BE2C (cell line): ENCODE measurements at regions not wholly inside any gene's neighbourhood (a gene's known extent, or its start where the extent isn't known, plus 50 kb on each side); places are given as distances from the start of the nearest gene placed in this dataset.

Experiments
- DNase-seq: peaks from one replicate; pipeline ENCODE4 v3.0.0-alpha.2; 2020
- H3K27me3 ChIP-seq: fragments of 250-450 bp; sonication (Bioruptor Pico); 2 replicates; pipeline ENCODE4 v1.5.1; 2020; ENCODE audit warnings: mild to moderate bottlenecking
- H3K36me3 ChIP-seq: fragments of 250-450 bp; sonication (Bioruptor Pico); 2 replicates; pipeline ENCODE4 v1.5.1; 2020; ENCODE audit warnings: mild to moderate bottlenecking
- H3K4me1 ChIP-seq: fragments of 250-450 bp; sonication (Bioruptor Pico); 2 replicates; pipeline ENCODE4 v1.5.1; 2020
- H3K4me3 ChIP-seq: 2 replicates; pipeline ENCODE4 v1.5.1; 2011; ENCODE audit warnings: low read depth, low read length
- H3K9me3 ChIP-seq: fragments of 250-450 bp; sonication (Bioruptor Pico); 2 replicates; pipeline ENCODE4 v1.5.1; 2020
- TF ChIP-seq, protein P1 (sequence below): IDR thresholded peaks from 2 replicates; pipeline ENCODE4 v1.5.1; 2012; ENCODE audit warnings: mild to moderate bottlenecking, low read depth, low read length

DNA sequence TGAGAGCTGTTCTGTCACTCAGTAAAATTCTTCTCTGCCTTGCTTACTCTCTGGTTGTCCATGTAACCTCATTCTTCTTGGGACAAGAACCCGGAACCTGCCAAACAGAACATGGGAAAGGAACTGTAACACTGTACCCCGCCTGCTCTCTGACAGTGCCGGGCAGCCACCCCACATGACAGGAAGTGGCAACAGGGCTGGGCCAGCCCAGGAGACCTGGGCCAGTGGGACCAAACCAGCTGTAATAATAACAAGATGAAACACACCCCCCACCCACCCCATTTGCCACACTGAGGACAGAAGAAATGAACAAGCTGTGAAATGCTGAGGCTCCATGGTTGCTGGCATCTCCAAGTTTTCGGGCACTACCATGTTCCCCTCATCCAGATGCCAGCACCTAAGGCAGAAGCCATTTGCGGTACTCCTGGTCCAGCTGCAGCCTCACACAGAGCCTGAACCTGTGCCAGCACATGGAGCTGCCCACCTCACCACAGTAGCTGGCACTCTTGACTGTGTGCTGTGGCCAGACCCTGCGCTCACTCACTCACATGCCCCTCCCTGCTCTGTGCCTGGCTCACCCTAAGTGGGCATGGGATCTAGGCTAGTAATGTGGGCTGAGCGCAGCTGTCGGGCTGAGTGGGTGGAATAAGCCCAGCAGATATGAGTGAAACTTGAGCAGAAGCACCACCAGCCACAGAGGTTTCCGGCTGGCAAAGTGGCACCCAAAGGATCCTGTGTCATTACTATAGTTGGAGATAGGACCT, 126.2 kb upstream of the UGT8 start:
- Histone ChIP-seq H3K4me3 (no peak overlapping the region), H3K9me3 (no peaks in the 10 kb centered on the region), H3K4me1 (no peaks in the 10 kb centered on the region), H3K27me3 (no peaks in the 10 kb centered on the region), H3K36me3 (no peaks in the 10 kb centered on the region)
- no peak for DNase-seq
- TF ChIP-seq, protein P1, sequence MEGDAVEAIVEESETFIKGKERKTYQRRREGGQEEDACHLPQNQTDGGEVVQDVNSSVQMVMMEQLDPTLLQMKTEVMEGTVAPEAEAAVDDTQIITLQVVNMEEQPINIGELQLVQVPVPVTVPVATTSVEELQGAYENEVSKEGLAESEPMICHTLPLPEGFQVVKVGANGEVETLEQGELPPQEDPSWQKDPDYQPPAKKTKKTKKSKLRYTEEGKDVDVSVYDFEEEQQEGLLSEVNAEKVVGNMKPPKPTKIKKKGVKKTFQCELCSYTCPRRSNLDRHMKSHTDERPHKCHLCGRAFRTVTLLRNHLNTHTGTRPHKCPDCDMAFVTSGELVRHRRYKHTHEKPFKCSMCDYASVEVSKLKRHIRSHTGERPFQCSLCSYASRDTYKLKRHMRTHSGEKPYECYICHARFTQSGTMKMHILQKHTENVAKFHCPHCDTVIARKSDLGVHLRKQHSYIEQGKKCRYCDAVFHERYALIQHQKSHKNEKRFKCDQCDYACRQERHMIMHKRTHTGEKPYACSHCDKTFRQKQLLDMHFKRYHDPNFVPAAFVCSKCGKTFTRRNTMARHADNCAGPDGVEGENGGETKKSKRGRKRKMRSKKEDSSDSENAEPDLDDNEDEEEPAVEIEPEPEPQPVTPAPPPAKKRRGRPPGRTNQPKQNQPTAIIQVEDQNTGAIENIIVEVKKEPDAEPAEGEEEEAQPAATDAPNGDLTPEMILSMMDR, result no peak

GRCh38 chr4:114474188-114474800, 124.3 kb upstream of the UGT8 start:
- Histone ChIP-seq H3K27me3 (no peaks in the 10 kb centered on the region), H3K4me3 (no peak overlapping the region), H3K9me3 (no peaks in the 10 kb centered on the region), H3K4me1 (no peaks in the 10 kb centered on the region), H3K36me3 (no peaks in the 10 kb centered on the region)
- no peak for DNase-seq
- TF ChIP-seq, protein P1, result no peak

GRCh38 chr4:114476310-114476709, 122.3 kb upstream of the UGT8 start:
- TF ChIP-seq, protein P1, result no peak
- DNase-seq, result no peak
- H3K36me3 ChIP-seq, result no peaks in the 10 kb centered on the region

GRCh38 chr4:114479595-114479994, 119.0 kb upstream of the UGT8 start:
- no peak overlapping the region for H3K4me3 ChIP-seq
- no peaks in the 10 kb centered on the region for H3K27me3 ChIP-seq
- TF ChIP-seq, protein P1, result no peak
- no peaks in the 10 kb centered on the region for H3K4me1 ChIP-seq
- H3K9me3 ChIP-seq, result no peaks in the 10 kb centered on the region
- no peaks in the 10 kb centered on the region for H3K36me3 ChIP-seq
- no peak for DNase-seq

More at GRCh38 chr4:114476310-114476709, 122.3 kb upstream of the UGT8 start:
- Histone ChIP-seq H3K4me1 (no peaks in the 10 kb centered on the region), H3K27me3 (no peaks in the 10 kb centered on the region), H3K9me3 (no peaks in the 10 kb centered on the region), H3K4me3 (no peak overlapping the region)

DNA sequence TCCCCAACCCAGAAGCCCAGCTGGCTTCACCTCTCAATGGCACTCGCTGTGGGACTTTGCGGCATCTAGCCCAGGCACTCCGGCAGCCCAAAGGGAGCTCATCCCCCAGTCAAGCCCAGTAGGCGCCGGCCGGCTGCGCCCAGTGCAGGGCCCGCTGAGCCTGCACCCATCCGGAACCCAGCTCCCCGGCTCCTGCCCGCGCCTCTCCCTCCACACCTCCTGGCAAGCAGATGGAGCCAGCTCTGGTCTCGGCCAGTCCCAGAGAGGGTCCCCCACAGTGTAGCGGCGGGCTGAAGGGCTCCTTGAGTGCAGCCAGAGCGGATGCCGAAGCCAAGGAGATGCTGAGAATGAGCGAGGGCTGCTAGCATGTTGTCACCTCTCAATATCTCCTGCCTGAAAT, 116.8 kb upstream of the UGT8 start:
- H3K36me3 ChIP-seq, result no peaks in the 10 kb centered on the region
- H3K4me1 ChIP-seq, result no peaks in the 10 kb centered on the region
- H3K4me3 ChIP-seq, result no peak overlapping the region
- no peaks in the 10 kb centered on the region for H3K27me3 ChIP-seq
- TF ChIP-seq, protein P1, result no peak
- no peak for DNase-seq
- no peaks in the 10 kb centered on the region for H3K9me3 ChIP-seq

DNA sequence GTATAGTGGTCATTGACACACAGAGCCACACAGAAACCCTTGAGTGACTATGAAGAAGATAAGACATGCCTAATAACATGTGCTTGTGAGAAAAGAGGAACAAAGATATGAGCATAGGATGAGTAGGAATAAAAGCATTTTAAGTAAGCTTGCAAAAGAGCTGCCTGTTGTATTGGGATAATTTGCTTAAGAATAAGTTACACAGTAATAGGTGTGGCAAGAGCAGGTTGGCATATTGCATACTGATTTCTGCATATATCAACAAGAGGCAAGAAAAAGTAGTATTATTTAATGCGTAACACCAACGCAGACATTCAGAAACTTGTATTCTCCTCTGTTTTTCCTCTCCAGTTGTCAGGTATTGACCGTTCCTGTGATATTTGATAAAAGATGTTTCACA, 111.5 kb upstream of the UGT8 start:
- Histone ChIP-seq H3K27me3 (no peaks in the 10 kb centered on the region), H3K9me3 (no peaks in the 10 kb centered on the region), H3K4me1 (no peaks in the 10 kb centered on the region), H3K36me3 (no peaks in the 10 kb centered on the region), H3K4me3 (no peak overlapping the region)
- no peak for DNase-seq
- TF ChIP-seq, protein P1, result no peak
